Hepatocyte (in vitro differentiated cells): ENCODE measurements at regions not wholly inside any gene's neighbourhood (a gene's known extent, or its start where the extent isn't known, plus 50 kb on each side); places are given as distances from the start of the nearest gene placed in this dataset.

Experiments
- DNase-seq: peaks from one replicate; pipeline ENCODE4 v3.0.0-alpha.2; 2016; ENCODE audit warnings: low spot score
- H2AFZ ChIP-seq: fragments of 200-600 bp; sonication (generic); 2 replicates; pipeline ENCODE4 v1.6.0; 2016; ENCODE audit warnings: antibody characterized with exemption, mild to moderate bottlenecking
- H3K27ac ChIP-seq: fragments of 200-600 bp; sonication (generic); 2 replicates; pipeline ENCODE4 v1.5.1; 2016; ENCODE audit warnings: mild to moderate bottlenecking
- H3K27me3 ChIP-seq: fragments of 200-600 bp; sonication (generic); 2 replicates; pipeline ENCODE4 v1.6.1; 2016
- H3K36me3 ChIP-seq: fragments of 200-600 bp; sonication (generic); replicated peaks from 2 replicates; pipeline ENCODE4 v1.5.1; 2016; ENCODE audit warnings: low read depth; ENCODE audit not compliant: insufficient read depth
- H3K4me1 ChIP-seq: fragments of 200-600 bp; sonication (generic); 2 replicates; pipeline ENCODE4 v1.5.1; 2016; ENCODE audit warnings: mild to moderate bottlenecking, moderate library complexity; ENCODE audit not compliant: insufficient read depth
- H3K4me2 ChIP-seq: fragments of 200-600 bp; sonication (generic); 2 replicates; pipeline ENCODE4 v1.6.0; 2016
- H3K4me3 ChIP-seq: fragments of 200-600 bp; sonication (generic); 2 replicates; pipeline ENCODE4 v1.5.1; 2016; ENCODE audit warnings: mild to moderate bottlenecking
- H3K79me2 ChIP-seq: fragments of 200-600 bp; sonication (generic); 2 replicates; pipeline ENCODE4 v1.6.0; 2017; ENCODE audit warnings: mild to moderate bottlenecking
- H3K9me2 ChIP-seq: fragments of 200-600 bp; sonication (generic); replicated peaks from 2 replicates; pipeline ENCODE4 v1.6.0; 2017; ENCODE audit warnings: mild to moderate bottlenecking; ENCODE audit not compliant: insufficient read depth
- H3K9me3 ChIP-seq: fragments of 200-600 bp; sonication (generic); 2 replicates; pipeline ENCODE4 v1.5.1; 2016; ENCODE audit warnings: low read depth, mild to moderate bottlenecking
- H4K20me1 ChIP-seq: fragments of 200-600 bp; sonication (generic); 2 replicates; pipeline ENCODE4 v1.6.0; 2016; ENCODE audit warnings: mild to moderate bottlenecking; ENCODE audit not compliant: insufficient read depth, poor library complexity, severe bottlenecking
- EZH2 ChIP-seq: fragments of 200-600 bp; sonication (generic); IDR thresholded peaks from 2 replicates; pipeline ENCODE4 v1.6.1; 2016; ENCODE audit warnings: antibody characterized with exemption, mild to moderate bottlenecking, borderline replicate concordance
- EZH2phosphoT487 ChIP-seq: fragments of 200-600 bp; sonication (generic); IDR thresholded peaks from one replicate; pipeline ENCODE4 v1.6.1; 2018; ENCODE audit warnings: antibody characterized with exemption, mild to moderate bottlenecking, low read depth, moderate library complexity; ENCODE audit not compliant: unreplicated experiment, severe bottlenecking
- WGBS: methylation state at CpG from one replicate; pipeline ENCODE4 v1.1.6; 2016; ENCODE audit warnings: low lambda C conversion rate; ENCODE audit errors: missing lambda C conversion rate; 5-methylcytosine and 5-hydroxymethylcytosine counted together
- TF ChIP-seq, protein P1 (sequence below): fragments of 200-600 bp; sonication (generic); IDR thresholded peaks from 2 replicates; pipeline ENCODE4 v1.5.1; 2016; ENCODE audit warnings: antibody characterized with exemption, mild to moderate bottlenecking; ENCODE audit not compliant: poor library complexity

DNA sequence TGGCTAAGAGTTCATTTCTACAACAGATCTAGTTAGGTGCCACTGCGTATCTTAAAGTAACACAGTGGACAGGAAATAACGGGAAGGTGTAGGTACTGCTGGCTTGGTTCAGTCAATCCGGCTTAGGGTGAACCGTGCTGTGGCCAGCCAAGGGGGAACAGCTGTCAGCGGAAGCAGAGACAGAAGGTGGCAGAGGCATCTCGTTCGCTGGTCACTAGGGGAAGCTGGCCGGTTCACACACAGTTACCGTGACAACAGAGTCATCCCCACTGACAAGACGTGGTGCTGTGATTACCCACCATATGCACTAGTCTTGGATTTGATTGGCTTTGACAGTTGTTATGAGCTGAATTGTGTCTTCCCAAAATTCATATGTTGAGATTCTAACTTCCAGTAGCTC, 58.8 kb upstream of the HDAC4 start:
- 88% methylated on average over 10 of the region's 10 CpGs for WGBS

DNA sequence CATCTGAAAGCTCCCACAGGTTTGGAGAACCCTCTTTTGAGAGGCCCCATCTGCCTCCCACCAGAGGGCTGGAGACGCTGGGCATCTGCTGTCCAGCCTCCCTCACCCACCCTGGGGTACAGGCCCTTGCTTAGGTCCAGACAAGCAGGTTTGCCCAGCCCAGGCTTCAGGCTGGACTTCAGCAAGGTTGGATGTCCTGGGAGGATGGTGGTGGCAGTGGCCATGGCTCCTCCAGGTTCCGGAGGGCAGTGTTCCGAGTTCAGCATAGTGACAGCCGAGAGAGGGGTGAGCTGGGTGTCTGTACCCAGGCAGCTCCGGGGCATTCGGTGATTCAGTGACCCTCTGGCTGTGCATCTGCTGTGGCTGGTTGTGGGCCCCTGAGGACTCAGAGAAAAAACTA, 58.2 kb upstream of the HDAC4 start:
- Histone ChIP-seq H3K4me1 (no peaks in the 10 kb centered on the region), H3K4me3 (no peak overlapping the region), H3K79me2 (no peaks in the 10 kb centered on the region), H3K36me3 (no peaks in the 10 kb centered on the region), H3K9me2 (no peaks in the 10 kb centered on the region), H3K27ac (no peak overlapping the region), H3K9me3 (no peaks in the 10 kb centered on the region), H3K4me2 (no peak overlapping the region), H4K20me1 (no peaks in the 10 kb centered on the region), H2AFZ (no peak overlapping the region), H3K27me3 (no peaks in the 10 kb centered on the region)
- 97% methylated on average over 6 of the region's 6 CpGs for WGBS
- TF ChIP-seq EZH2phosphoT487 (no peak), EZH2 (no peak)
- TF ChIP-seq, protein P1, sequence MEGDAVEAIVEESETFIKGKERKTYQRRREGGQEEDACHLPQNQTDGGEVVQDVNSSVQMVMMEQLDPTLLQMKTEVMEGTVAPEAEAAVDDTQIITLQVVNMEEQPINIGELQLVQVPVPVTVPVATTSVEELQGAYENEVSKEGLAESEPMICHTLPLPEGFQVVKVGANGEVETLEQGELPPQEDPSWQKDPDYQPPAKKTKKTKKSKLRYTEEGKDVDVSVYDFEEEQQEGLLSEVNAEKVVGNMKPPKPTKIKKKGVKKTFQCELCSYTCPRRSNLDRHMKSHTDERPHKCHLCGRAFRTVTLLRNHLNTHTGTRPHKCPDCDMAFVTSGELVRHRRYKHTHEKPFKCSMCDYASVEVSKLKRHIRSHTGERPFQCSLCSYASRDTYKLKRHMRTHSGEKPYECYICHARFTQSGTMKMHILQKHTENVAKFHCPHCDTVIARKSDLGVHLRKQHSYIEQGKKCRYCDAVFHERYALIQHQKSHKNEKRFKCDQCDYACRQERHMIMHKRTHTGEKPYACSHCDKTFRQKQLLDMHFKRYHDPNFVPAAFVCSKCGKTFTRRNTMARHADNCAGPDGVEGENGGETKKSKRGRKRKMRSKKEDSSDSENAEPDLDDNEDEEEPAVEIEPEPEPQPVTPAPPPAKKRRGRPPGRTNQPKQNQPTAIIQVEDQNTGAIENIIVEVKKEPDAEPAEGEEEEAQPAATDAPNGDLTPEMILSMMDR: no peak
- DNase-seq: no peak

More for the DNA sequence above, 58.8 kb upstream of the HDAC4 start:
- no peak overlapping the region for H3K4me3 ChIP-seq
- H3K9me2 ChIP-seq: no peaks in the 10 kb centered on the region
- H2AFZ ChIP-seq: no peak overlapping the region
- no peak for DNase-seq
- H3K79me2 ChIP-seq: no peaks in the 10 kb centered on the region
- no peaks in the 10 kb centered on the region for H3K27me3 ChIP-seq
- no peak overlapping the region for H3K27ac ChIP-seq
- no peak overlapping the region for H3K4me2 ChIP-seq
- TF ChIP-seq EZH2phosphoT487 (no peak), EZH2 (no peak)
- TF ChIP-seq, protein P1: no peak
- no peaks in the 10 kb centered on the region for H3K9me3 ChIP-seq
- H3K36me3 ChIP-seq: no peaks in the 10 kb centered on the region
- no peaks in the 10 kb centered on the region for H4K20me1 ChIP-seq
- H3K4me1 ChIP-seq: no peaks in the 10 kb centered on the region

DNA sequence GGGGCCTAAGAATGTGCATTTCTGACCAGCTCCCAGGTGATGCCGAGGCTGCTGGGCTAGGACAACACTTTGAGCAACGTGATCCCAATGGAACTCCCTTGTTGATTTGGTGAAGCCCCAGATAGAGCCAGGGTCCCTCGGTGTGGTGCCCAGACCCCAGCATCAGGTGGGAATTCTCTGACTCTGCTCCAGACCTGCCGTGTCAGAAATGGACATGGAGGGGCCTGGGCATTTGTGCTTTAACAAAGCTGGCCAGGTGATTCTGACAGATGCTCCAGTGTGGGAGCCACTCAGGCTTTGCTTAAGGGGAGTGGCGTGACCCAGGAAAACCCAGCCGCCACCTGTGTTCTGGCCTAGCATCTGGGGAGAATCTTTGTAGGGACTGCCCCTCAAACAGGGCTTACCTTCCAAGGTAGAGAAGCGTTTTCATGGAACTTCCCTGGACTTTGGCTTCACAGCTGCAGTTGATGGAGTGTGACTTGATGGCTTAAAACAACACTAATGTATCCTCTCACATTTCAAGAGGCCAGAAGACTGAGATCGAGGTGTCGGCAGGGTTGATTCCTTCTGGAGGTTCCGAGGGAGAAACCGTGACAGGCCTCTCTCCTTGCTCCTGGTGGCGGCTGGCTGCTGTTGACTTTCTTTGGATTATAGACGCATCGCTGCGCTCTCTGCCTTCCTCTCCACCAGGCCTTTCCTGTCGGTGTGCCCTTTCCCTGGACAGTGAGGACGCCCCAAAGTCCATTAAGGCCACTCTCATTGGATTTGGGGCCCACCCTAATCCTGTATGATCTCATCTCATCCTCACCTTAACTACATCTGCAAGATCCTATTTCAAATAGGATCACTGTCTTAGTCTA, 57.0 kb upstream of the HDAC4 start:
- no peak overlapping the region for H3K4me3 ChIP-seq
- H3K9me3 ChIP-seq: no peaks in the 10 kb centered on the region
- no peaks in the 10 kb centered on the region for H4K20me1 ChIP-seq
- no peaks in the 10 kb centered on the region for H3K4me1 ChIP-seq
- no peak for DNase-seq
- no peaks in the 10 kb centered on the region for H3K27me3 ChIP-seq
- H3K79me2 ChIP-seq: no peaks in the 10 kb centered on the region
- H3K4me2 ChIP-seq: no peak overlapping the region
- no peaks in the 10 kb centered on the region for H3K36me3 ChIP-seq
- no peaks in the 10 kb centered on the region for H3K9me2 ChIP-seq
- no peak overlapping the region for H2AFZ ChIP-seq
- TF ChIP-seq, protein P1: no peak
- no peak for TF ChIP-seq EZH2phosphoT487
- H3K27ac ChIP-seq: no peak overlapping the region
- WGBS: 93% methylated on average over 17 of the region's 17 CpGs
